ENCODE measurements at regions not wholly inside any gene's neighbourhood (a gene's known extent, or its start where the extent isn't known, plus 50 kb on each side); places are given as distances from the start of the nearest gene placed in this dataset.

GRCh38 chr6:21772884-21773575 is 179.5 kb downstream of the SOX4 start:
- TF ChIP-seq CTCF (IDR thresholded peaks at IDR 0.05; ENCODE audit: low read length) (no peak), EZH2phosphoT487 (IDR thresholded peaks at IDR 0.05; ENCODE audit: low read length) (no peak)

Measured in MM.1S (cell line).